SH-SY5Y (cell line): ENCODE measurements at regions not wholly inside any gene's neighbourhood (a gene's known extent, or its start where the extent isn't known, plus 50 kb on each side); places are given as distances from the start of the nearest gene placed in this dataset.

Experiments used
- GATA2 ChIP-seq: IDR thresholded peaks from 2 replicates; pipeline ENCODE4 v1.6.1; 2011; ENCODE audit warnings: mild to moderate bottlenecking, low read depth, low read length
- GATA3 ChIP-seq: IDR thresholded peaks from 2 replicates; pipeline ENCODE4 v1.6.1; 2011; ENCODE audit warnings: low read depth, mild to moderate bottlenecking, low read length, moderate library complexity

DNA sequence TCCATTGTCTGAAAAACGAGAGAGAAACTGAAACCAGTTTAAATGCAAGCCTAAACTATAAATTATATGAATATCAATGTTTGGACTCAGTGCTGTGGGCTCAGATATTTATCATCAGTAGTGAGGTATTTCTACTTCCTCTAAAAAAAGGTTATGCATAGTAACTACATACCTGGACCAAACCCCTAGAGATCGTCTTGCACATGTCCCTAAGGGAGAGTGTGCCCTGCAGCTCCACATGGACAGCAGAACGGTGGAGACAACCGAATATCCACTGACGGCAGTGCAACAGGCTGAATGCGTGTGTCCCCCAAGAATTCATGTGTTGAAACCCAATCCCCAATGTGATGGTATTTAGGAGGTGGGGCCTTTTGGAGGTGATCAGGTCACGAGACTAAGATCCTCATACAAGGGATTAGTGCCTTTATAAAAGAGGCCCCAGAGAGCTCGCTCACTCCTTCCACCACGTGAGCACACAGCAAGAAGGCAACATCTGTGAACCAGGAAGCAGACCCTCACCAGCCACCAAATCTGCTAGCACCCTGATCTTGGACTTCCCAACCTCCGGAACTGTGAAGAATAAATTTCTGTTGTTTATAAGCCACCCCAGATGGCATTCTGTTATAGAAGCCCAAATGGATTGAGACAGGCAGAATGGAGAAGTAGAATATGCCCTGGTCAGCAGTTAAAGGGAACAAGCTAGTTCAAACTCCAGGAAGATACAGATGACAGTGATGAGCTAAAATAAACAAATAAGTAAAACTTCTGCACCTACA is 208.4 kb downstream of the ANAPC1 start:
- no peak for TF ChIP-seq GATA3
- no peak for TF ChIP-seq GATA2
